HG02798 (cell line): ENCODE measurements at regions not wholly inside any gene's neighbourhood (a gene's known extent, or its start where the extent isn't known, plus 50 kb on each side); places are given as distances from the start of the nearest gene placed in this dataset.
"Not testable (repeated sequence)": the region's sequence is repeated elsewhere in the genome, so short reads cannot be mapped to it uniquely, and the experiment has no call there.

Experiments
- ATAC-seq: cut with Tn5 transposase; IDR thresholded peaks from one replicate; pipeline ENCODE4 v1.9.1; 2021; ENCODE audit warnings: mild to moderate bottlenecking; ENCODE audit not compliant: unreplicated experiment, poor library complexity

DNA sequence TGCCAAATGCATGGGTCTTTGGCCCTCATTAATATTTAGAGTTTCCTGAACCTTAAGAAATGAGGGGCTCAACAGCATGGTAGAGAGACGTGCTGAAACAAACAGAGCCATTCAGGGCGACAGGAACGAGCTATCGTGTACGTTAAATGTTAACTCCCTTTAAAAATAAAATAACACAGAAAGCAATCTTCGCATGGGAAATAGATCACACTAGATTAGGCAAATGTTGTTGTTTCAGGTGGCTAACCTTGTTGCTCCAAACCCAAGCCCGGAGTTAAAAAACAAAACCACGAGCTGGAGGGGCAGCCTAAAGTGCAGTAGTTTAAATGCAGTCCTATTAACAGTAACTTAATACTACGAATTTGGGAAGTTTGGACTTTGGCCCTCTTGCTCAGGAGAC is 177.4 kb upstream of the TRIB2 start:
- ATAC-seq: no peak

DNA sequence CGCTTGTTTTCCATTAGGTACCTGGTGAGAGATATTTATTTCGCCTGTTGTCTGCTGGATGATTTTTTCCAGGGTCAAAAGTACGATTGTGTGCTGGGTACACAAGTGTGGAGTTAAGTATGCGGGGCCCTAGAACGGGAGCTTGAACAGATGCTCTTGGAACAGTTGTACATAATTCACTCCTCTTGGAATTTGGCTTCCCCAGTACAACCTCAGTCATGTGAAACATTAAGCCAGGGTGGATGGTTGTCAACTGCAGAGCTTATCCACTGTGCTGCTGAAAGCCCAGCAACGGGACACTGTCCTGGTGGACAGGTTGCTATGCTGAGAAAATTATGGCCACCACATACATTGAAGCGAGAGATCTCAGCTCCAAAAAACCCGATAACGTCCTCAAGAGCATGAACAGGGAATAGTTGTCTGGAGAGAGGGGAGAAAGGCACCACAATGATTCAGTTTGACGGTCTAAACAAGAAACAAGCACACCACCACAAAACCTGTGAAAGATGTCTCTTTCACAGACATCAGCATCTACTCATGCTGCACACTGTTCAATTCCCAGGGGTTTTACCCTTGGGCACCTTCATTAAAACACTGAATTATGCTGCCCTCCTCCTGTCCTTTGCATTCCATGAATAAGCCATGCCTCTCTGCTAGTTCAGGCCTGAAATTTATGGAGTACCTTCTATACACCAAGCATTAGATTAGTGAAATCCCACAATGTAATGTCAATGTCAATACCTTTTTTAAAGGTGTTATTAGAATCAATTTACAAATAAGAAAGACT is 176.8 kb upstream of the TRIB2 start:
- no peak for ATAC-seq

DNA sequence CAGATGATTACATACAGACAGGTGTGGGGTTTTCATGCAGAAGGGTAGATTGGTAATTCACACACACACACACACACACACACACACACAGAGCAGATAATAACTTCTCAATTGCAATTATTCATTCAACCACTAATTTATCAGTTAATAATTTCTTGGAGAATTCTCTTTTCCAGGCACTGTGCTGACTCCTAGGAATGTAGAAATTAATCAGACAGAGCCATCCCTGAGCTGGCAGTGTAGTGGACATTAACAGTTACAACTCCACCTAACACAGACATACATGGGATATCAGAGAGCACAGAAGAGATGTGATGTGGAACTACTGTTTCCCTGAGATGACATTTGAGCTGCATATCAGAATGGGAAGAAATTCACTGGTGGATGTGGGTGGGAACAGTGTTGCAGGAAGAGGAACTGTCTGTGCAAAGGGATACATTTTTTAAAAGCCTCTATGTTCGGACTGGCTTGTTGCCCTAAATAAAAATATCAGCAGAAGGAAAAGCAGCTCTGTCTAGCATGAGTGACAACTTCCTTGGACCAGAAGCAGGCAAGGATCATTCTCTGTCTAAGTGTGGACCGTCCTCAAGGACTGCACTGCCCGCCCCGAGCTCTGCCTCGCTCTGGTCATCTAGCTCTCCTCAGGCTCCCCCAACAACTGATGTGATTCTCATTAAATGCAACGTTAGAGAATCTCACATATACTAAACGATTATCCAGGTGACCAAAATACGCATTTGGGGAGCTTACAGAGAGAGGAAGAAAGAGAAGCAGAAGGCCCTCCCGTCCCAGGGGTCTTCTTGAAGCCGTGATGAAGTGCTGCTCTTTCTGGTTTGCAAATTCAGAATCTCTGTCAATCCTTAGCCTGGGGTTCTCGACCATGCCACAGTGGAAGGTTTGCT is 173.4 kb upstream of the TRIB2 start:
- peak; percentile 12 for ATAC-seq

DNA sequence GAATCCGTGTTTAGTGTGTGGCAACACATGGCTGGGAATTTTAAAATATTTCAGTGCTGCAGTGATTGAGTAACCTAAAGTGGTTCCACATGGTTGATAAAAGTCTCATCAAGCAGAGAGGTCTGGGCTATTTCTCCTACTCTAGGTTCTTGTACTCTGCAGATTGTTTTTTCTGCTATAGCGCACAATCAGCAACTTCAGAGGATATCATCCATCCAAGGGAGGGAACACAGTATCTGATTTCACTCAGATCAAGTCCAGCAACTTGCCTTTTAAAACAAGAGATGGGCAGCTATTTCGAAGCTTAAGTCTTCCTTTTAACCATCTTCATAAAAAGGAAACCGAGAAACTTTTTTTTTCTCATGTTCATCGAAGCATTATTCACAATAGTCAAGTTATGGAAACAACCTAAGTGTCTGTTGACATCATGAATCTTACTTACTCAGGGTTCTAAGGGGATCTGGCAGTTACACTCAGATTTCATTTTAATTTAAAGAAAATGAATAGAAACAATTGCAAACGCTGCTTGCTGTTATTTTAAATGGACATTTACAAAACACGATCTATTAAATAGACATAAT is 172.7 kb upstream of the TRIB2 start:
- peak; percentile 65 for ATAC-seq

DNA sequence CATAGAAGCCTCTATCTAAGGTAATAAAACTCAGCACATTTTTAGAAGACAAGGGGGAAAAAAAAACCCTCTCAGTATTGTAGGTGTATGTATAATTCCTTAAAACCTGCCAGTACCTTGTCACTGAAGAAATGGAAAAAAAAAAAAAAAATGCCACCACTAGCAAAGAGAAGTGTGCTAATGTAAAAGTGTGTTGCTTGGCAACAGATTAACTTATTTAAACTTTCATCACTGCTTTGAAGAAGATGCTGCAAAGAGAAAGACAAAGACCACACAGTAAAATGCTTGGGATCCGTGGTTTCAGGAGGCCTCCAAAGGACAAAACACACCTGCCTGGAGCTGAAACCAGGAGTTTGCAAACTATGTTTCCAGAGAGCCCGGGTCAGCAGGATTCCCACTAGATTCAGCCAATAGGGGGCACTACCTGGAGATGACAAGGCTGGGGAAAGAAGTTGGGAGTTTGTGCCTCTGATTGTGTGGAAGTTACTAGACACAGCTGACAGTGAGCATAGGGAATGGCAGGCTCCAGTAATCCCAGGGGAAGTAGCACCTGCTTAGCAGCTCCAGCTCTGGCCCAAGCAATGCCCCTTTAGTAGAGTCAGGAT is 169.1 kb upstream of the TRIB2 start:
- no peak for ATAC-seq

DNA sequence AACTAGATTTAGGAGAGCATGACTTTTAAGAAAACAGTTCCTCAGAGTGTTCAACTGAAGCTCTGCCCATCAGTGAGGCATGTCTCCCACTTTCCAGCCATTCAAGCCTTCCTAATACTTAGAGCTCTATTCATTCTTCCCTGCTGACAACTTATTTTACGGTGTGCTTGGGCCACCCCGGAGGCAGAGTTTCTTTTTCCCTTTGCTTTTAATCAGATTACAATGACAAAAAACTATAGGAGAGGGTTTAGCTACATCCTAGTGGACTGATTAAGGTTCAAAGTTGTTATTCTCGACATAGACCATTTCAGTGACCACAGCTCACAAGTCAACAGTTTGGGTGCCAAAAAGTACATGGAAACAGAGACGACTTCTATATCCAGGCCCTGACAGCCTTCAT is 167.8 kb upstream of the TRIB2 start:
- no peak for ATAC-seq

DNA sequence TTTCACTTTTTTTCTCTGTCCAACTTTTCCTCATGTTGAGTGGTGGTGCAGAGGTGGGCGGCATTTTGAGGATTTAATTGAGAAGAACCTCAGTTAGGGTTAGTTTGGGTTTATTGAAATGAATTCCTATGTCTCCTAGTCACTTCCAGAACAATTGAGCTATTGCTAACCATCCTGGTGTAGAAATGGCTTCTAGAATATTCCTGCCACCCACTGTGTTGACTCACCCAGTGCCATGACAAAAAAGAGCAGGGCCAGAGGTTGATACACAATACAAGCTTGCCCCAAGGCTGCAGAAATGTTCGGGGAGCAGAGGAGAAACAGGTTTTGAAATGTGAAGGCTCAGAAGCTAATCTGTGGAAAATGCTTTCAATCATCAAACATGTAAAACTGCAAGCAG is 167.1 kb upstream of the TRIB2 start:
- ATAC-seq: no peak

DNA sequence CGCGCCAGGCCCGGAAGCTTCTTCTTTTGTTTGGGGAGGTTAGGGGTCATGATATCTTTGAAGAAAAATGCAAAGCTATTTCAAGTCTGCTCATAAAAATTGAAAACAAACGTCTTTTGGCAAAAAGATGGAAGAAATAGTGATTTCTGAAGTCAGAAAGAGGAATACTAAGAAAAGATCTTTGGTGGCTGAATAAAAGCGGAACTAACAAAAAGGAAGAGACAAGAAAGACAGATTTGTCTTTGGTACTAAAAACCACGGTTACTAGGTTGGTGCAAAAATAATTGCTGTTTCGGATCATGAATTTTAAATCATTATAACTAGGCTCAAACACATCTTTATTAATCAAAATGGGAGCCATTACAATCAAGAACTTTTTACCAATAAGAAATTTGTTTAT is 164.6 kb upstream of the TRIB2 start:
- ATAC-seq: no peak

DNA sequence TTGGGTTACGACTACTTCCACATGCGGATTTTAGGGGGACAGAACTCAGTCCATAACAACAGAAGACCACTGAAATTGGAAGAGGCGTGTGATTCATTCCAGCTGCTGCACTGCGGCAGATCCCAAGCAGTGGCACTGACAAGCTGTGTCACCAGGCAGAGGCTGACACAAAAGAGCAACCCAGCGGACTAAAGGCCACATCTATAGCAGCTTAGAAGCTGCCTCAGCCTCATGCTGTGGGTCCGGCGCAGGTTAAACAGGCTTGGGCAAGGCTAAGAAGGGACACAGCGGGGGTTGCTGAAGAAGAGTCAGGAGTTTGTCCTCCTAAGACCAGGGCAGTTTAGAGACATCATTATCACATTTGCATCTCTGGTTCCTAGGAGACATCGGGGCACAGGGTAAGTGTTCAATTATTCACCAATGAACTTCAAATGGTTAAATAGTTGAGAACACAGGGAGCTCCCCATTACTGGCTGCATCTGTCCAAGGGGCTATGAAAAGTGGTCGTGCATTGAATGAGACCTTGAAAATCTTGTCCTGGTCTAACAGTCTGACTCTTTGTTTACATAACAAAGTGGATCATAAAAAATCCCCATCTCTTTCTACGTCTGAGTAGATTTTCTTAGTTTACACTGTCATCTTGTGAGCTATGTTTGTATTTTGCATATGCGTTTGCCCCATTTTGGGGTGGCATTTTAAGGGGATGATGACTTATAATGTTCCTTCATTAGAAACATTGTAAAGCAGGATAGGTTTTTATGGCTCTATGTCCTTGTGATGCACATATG is 162.3 kb upstream of the TRIB2 start:
- peak; percentile 25 for ATAC-seq

DNA sequence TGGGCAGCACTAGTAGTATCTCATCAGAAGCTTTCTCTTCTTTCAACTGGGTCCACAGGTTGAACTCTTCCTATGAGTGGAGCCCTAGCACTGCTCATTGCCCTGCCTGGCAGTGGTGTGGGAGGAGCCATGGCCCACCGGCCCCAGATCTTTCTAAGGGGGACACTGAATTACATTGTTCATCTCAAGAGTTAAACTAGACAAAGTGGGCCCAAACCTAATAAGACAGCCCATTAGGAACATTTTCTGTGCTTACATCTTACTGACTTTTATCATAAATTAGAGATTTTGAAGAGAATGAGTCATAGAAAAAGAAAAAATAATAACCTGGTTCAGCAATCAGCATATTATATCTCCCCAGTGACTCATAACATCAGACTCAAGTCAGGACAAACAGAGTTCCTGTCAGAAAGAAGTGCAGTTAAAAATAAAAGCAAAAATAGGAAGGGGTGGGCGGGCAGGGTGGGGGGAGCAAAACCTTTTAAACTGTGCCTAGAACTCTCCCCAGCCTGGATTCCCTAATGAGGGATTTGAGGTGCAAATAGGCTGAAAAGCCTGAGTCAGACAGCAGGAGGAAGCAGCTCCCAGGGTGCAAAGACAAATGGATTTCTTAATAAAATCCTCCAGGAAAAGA is 161.6 kb upstream of the TRIB2 start:
- peak; percentile 46 for ATAC-seq

DNA sequence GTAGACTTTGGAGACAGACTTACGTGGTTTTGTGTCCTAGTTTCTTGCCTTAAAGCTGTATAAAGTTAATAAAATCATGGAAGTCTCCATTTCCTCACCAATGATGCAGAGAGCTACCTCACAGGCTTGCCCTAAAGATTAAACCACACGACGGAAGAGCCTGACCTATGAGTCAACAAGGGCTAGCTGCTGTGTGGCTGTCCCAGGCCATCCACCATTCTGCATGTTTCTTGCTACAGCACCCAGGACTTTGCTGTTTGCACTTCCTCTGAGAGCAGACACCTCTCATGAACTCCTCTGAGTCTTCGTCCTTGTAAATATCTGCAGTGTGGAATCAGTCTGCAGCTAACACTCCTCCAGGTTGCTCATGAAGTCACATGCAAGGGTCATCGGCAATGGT is 160.0 kb upstream of the TRIB2 start:
- no peak for ATAC-seq

DNA sequence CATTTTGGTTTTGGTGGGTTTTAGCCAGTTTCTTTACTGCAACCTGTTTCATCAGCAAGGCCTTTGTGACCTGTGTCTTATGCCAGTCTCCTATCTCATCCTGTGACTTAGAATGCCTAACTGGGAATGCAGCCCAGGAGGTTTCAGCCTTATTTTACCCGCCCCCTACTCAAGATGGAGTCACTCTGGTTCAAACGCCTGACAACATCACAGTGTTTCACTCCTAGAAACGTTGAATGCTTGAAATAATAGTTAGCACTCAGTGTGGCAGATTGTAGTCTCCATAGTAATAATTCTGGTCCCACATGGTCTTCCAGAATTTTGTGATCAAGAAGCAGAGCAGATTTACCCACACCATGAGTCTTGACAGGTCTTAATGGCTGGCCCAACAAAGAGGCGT is 159.0 kb upstream of the TRIB2 start:
- no peak for ATAC-seq

DNA sequence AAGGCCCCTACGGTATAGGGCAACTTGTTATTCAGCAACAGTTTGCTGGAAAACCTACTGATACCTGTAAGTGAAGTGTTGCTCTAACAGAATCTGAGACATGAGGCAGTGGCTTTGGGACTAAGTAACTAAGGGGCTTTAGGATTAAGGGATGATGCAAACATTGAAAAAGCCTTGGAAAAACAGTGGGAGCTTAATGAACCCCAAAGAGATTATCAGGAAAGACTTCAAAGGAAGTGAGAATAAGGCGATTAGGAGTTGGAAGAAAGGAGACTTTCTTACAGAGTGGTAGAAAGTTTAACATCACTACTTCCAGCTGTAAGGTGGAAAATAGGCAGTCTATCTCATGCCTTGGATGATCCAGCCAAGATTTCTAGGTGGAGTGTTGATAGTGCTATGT is 158.2 kb upstream of the TRIB2 start:
- ATAC-seq: no peak

DNA sequence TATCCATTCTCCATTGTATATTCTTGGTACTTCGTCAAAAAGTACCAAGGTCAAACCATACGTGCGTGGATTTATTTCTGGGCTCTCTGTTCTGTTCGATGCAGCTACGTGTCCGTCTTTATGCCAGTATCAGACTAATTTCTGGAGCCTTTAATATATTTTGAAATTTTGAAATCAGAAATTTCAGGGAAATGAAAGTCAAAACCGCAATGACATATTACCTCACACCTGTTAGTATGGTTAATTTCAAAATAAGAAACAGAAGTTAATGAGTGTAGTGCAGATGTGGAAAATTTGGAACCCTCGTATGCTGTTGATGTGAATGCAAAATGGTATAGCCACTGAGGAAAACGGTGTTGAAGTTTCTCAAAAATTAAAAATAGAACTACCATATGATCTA is 156.1 kb upstream of the TRIB2 start:
- ATAC-seq: no peak

DNA sequence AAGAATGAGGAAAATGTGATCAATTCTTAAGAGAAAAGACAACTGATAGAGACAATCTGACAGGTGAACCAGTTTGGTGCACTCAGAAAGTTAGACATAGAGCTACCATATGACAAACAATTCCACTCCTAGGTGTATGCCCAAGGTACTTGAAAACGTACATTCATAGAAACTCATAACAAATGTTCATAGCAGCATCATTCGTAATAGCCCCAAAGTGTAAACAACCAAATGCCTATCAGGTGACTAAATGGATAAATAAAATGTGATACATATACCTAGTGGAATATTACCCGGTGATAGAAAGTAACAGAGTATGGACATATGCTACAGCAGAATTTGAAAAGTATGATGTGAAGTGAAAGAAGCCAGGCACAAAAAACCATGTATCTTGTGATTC is 149.3 kb upstream of the TRIB2 start:
- no peak for ATAC-seq

DNA sequence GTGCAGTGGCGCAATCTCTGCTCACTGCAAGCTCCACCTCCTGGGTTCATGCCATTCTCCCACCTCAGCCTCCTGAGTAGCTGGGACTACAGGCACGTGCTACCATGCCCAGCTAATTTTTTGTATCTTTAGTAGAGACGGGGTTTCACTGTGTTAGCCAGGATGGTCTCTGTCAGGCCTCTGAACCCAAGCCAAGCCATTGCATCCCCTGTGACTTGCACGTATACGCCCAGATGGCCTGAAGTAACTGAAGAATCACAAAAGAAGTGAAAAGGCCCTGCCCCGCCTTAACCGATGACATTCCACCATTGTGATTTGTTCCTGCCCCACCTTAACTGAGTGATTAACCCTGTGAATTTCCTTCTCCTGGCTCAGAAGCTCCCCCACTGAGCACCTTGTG is 147.2 kb upstream of the TRIB2 start:
- not testable (repeated sequence) for ATAC-seq

DNA sequence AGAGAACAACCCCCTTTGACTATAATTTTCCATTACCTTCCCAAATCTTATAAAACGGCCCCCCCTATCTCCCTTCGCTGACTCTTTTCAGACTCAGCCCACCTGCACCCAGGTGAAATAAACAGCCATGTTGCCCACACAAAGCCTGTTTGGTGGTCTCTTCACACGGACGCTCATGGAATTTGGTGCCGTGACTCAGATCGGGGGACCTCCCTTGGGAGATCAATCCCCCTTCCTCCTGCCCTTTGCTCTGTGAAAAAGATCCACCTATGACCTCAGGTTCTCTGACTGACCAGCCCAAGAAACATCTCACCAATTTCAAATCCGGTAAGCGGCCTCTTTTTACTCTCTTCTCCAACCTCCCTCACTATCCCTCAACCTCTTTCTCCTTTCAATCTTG is 146.8 kb upstream of the TRIB2 start:
- ATAC-seq: not testable (repeated sequence)

DNA sequence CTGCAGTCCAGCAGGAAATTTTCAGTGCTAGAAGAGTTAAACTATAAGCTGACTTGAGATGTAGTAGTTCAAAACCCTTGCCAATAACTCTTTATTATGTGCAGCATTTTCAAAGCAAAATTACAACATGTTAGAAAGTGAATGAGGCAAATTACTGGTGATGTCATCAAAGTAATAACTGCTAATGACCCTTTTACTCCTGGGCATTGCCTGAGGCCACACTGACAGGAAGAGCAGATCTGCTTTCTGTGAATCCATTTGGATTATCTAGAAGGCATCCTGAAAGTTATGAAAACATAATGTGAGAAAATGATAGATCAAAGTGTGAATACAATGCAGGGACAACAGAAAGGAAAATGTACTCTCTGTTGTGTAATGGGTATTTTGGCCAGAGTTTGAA is 139.6 kb upstream of the TRIB2 start:
- no peak for ATAC-seq

DNA sequence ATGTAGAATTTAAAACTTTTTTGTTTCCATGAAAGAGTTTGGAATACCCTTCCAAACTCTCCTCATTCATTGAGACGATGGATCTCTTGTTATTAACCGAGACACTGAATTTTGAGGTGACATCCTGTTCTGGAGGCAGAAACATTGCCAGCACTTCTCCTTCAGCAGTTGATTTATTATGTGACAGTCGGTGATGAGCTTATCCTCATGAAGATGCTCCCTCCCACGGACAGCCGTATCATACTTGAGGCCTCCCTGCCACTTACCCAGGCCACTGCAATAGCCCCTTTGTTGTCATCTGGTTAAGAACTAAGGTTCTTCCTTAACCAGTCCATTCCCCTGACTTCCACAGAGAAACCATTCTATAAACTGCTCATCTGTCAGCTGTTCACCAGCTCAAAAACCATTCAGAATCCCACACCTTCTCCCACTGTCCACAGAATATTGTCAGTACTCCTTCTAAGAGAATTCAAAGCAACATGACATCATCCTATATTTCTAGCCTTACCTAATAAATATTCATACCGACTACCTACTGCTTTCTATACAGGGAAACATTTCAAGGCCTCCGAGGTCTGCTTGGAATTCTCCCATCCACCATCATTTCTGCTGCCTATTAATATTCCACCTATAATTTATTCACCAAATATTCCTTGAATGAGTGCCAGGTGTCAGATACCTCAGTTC is 139.0 kb upstream of the TRIB2 start:
- no peak for ATAC-seq
